ENCODE measurements at regions not wholly inside any gene's neighbourhood (a gene's known extent, or its start where the extent isn't known, plus 50 kb on each side); places are given as distances from the start of the nearest gene placed in this dataset.

DNA sequence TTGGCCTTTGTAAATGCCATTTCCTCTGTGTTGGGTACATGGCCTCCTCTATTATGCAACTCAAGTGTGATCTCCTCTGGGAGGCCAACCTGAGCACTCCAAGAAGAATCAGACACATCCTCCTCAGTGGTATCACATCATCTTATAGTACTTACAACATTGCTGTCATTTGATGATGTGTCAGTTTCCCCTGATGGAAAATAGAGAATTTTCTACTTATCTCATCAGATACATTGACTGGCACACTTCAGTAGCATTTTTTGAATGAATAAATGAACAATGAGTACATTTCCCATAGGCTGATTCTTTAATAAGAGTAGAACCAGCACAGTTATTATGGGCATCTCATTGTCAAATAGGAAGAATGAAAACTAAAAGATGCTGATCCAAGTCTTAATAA lies 86.6 kb upstream of the NXPH2 start:
- intact Hi-C loops (cut with DNase I) = no loop called here
- DNase-seq (ENCODE audit: extremely low spot score) = no peak
- no peaks in the 10 kb centered on the region for H3K36me3 ChIP-seq
- no peaks in the 10 kb centered on the region for H3K27me3 ChIP-seq
- no peaks in the 10 kb centered on the region for H3K4me1 ChIP-seq
- H3K4me3 ChIP-seq = no peak overlapping the region
- H3K27ac ChIP-seq (replicated peaks in 1 of 4) = no peak overlapping the region
- TF ChIP-seq EP300 (IDR thresholded peaks at IDR 0.05) (no peak), POLR2AphosphoS5 (IDR thresholded peaks at IDR 0.05) (no peak), POLR2A (IDR thresholded peaks at IDR 0.05; ENCODE audit: low read depth) (no peak)
- TF ChIP-seq, protein P1, sequence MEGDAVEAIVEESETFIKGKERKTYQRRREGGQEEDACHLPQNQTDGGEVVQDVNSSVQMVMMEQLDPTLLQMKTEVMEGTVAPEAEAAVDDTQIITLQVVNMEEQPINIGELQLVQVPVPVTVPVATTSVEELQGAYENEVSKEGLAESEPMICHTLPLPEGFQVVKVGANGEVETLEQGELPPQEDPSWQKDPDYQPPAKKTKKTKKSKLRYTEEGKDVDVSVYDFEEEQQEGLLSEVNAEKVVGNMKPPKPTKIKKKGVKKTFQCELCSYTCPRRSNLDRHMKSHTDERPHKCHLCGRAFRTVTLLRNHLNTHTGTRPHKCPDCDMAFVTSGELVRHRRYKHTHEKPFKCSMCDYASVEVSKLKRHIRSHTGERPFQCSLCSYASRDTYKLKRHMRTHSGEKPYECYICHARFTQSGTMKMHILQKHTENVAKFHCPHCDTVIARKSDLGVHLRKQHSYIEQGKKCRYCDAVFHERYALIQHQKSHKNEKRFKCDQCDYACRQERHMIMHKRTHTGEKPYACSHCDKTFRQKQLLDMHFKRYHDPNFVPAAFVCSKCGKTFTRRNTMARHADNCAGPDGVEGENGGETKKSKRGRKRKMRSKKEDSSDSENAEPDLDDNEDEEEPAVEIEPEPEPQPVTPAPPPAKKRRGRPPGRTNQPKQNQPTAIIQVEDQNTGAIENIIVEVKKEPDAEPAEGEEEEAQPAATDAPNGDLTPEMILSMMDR (IDR thresholded peaks at IDR 0.05) = no peak
- H3K9me3 ChIP-seq = no peaks in the 10 kb centered on the region

DNA sequence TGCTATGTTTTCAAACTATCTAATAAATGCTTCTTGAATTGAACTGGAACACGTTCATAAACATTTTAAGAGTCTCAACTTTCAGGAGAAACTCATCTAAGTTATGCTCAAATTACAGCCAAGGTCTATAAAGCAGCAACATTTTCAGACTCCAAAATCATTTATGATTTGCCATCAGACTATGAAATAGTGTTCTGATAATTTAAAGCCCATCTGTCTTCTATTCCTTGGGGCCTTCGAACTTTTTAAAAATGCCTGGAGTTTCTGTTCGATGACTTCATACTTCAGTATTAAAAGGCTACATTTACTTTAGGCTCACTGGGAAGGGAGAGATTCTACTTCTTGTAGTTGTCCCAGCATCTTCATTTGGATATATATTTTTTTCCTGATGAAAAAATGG lies 73.6 kb upstream of the NXPH2 start:
- 31% methylated on average over 3 of the region's 3 CpGs for WGBS
- no peak for TF ChIP-seq EP300 (IDR thresholded peaks at IDR 0.05)
- TF ChIP-seq POLR2AphosphoS5 (IDR thresholded peaks at IDR 0.05) = no peak
- no peak for TF ChIP-seq POLR2A (IDR thresholded peaks at IDR 0.05; ENCODE audit: low read depth)
- TF ChIP-seq, protein P1 (IDR thresholded peaks at IDR 0.05) = no peak
- H3K4me3 ChIP-seq = no peak overlapping the region
- no peak overlapping the region for H3K27ac ChIP-seq (replicated peaks in 1 of 4)
- H3K9me3 ChIP-seq = no peaks in the 10 kb centered on the region
- H3K27me3 ChIP-seq = no peaks in the 10 kb centered on the region
- DNase-seq (ENCODE audit: extremely low spot score) = no peak
- intact Hi-C loops (cut with DNase I) = no loop called here
- H3K36me3 ChIP-seq = no peaks in the 10 kb centered on the region
- no peaks in the 10 kb centered on the region for H3K4me1 ChIP-seq

DNA sequence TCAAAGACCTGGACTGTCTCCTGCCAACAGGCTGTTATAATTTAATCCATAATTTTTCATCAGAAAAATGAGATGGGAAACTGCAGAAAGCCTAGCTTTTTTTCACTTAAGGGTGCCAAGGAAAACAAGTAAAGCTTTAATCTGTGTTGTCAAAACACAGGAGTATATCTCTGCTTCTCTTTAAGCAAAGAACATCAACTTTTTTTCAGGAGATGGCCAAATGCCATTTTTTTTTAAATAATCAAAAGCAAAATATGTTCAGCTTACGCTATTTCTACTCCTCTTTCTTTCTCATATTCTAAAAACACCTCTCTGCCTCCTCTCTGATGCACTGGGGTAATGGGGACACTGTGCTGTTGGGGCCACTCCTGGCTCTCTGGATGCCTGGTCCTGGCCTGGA lies 73.1 kb upstream of the NXPH2 start:
- Histone ChIP-seq H3K36me3 (no peaks in the 10 kb centered on the region), H3K9me3 (no peaks in the 10 kb centered on the region), H3K27ac (replicated peaks in 1 of 4) (no peak overlapping the region), H3K27me3 (no peaks in the 10 kb centered on the region), H3K4me3 (no peak overlapping the region), H3K4me1 (no peaks in the 10 kb centered on the region)
- WGBS = 53% methylated on average over 1 of the region's 1 CpG
- TF ChIP-seq POLR2A (IDR thresholded peaks at IDR 0.05; ENCODE audit: low read depth) = no peak
- intact Hi-C loops (cut with DNase I) = no loop called here
- no peak for DNase-seq (ENCODE audit: extremely low spot score)

DNA sequence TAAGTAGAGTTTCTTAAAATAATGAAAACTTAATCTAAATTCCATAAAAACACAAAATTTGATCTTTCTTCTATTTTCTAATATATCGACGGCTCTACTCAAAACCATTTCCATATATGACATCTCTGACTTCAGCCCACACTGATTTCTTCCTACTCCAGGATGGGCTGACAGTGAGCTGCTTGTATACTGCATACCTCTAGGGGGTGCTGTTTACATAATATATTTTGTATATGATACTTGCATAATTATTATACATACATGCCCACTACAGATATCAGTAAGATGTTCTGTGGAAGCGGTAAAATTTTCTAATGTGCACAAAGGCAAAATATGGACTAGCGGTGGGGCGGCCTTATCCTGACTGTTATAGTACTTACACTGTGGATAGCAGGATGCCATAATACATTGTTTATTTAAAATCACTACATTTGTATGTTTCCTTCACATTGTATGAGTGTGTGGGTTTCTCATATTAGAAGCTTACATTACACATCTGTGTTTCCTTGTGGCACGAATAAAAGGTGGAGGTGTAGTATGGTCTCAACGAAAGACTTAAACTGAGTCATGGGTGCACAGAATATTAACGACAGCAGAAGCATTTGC lies 66.1 kb upstream of the NXPH2 start:
- intact Hi-C loops (cut with DNase I) = no loop called here
- H3K4me3 ChIP-seq = no peak overlapping the region
- H3K27ac ChIP-seq (replicated peaks in 1 of 4) = no peak overlapping the region
- no peaks in the 10 kb centered on the region for H3K27me3 ChIP-seq
- DNase-seq (ENCODE audit: extremely low spot score) = no peak
- H3K36me3 ChIP-seq = no peaks in the 10 kb centered on the region
- 74% methylated on average over 8 of the region's 8 CpGs for WGBS
- TF ChIP-seq, protein P1 (IDR thresholded peaks at IDR 0.05) = peak in 2 of 3 experiments; percentile 30 to 46
- TF ChIP-seq POLR2AphosphoS5 (IDR thresholded peaks at IDR 0.05) = no peak
- no peaks in the 10 kb centered on the region for H3K4me1 ChIP-seq
- H3K9me3 ChIP-seq = no peaks in the 10 kb centered on the region

DNA sequence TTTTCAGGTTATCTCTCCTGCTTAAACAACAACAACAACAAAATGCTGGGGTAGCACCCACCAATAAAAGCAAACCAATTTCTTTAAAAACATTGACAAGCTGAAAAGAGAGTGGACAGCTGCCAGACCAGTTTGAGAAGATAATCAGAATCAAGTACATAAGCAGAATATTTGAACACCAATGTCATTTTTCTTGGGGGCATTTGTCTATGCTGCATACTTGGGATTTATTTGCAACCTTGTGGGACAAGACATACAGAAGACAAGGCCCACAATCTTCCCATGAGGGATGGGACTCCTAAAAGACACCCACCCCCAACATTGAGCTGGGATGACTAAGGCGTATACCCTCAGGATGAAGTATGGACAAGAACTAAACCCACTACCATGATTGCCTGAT lies 62.2 kb upstream of the NXPH2 start:
- intact Hi-C loops (cut with DNase I) = no loop called here

DNA sequence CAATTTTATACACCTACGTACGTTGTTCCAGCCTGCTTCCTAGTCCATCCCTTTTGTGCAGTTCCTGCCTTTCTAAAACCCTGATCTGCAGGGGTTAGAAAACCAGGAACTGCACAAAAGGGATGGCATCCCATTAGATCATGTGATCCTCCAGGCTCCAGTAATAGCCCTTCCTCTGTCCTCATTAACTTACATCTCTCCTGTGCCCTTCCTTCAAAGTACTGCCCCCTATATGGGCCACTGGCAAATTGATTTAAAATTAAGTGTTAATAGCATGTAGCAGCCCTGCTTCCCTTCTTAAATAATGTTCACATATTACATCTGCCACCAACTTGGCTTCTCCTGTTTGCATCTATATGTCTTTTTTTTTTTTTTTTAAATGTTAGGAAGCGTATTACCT lies 61.3 kb upstream of the NXPH2 start:
- intact Hi-C loops (cut with DNase I) = no loop called here
- DNase-seq (ENCODE audit: extremely low spot score) = no peak
- Histone ChIP-seq H3K36me3 (no peaks in the 10 kb centered on the region), H3K4me1 (no peaks in the 10 kb centered on the region), H3K9me3 (no peaks in the 10 kb centered on the region), H3K4me3 (no peak overlapping the region), H3K27me3 (peaks cover 0 to 6% (median 0%) of the 10 kb centered on the region in 4 donors), H3K27ac (replicated peaks in 1 of 4) (no peak overlapping the region)
- no peak for TF ChIP-seq EP300 (IDR thresholded peaks at IDR 0.05)
- no peak for TF ChIP-seq POLR2A (IDR thresholded peaks at IDR 0.05; ENCODE audit: low read depth)
- TF ChIP-seq, protein P1 (IDR thresholded peaks at IDR 0.05) = no peak
- no peak for TF ChIP-seq POLR2AphosphoS5 (IDR thresholded peaks at IDR 0.05)
- WGBS = 92% methylated on average over 3 of the region's 3 CpGs

More for the DNA sequence above, 62.2 kb upstream of the NXPH2 start:
- no peaks in the 10 kb centered on the region for H3K9me3 ChIP-seq
- peaks cover 0 to 6% (median 0%) of the 10 kb centered on the region in 4 donors for H3K27me3 ChIP-seq
- 100% methylated on average over 1 of the region's 1 CpG for WGBS
- DNase-seq (ENCODE audit: extremely low spot score) = no peak
- no peak overlapping the region for H3K27ac ChIP-seq (replicated peaks in 1 of 4)
- no peak overlapping the region for H3K4me3 ChIP-seq
- TF ChIP-seq POLR2AphosphoS5 (IDR thresholded peaks at IDR 0.05) (no peak), EP300 (IDR thresholded peaks at IDR 0.05) (no peak)
- H3K36me3 ChIP-seq = no peaks in the 10 kb centered on the region
- no peaks in the 10 kb centered on the region for H3K4me1 ChIP-seq

Data from esophagus muscularis mucosa (tissue), 4 donors.